Esophagus muscularis mucosa (tissue), 4 donors: ENCODE measurements at regions not wholly inside any gene's neighbourhood (a gene's known extent, or its start where the extent isn't known, plus 50 kb on each side); places are given as distances from the start of the nearest gene placed in this dataset.
A peak's percentile ranks its signal among the peaks of the same experiment; 100 is the strongest.

ENCODE experiments used
- DNase-seq: peaks from one replicate; pipeline ENCODE4 v3.0.0-alpha.2; 2017; ENCODE audit errors: extremely low spot score
- H3K27ac ChIP-seq, 4 donors: fragments of 200-600 bp; sonication (generic); replicated peaks in 1 of 4; 1 replicate in 3 of 4; 2 replicates in 1 of 4; pipeline ENCODE4 v1.5.1; 2016 to 2019; ENCODE audit warnings: mild to moderate bottlenecking in 1 of 4
- H3K27me3 ChIP-seq, 4 donors: fragments of 200-600 bp; sonication (generic); one replicate each; pipeline versions ENCODE4 v1.5.1 to v1.6.0; 2016 to 2019
- H3K36me3 ChIP-seq, 4 donors: fragments of 200-600 bp; sonication (generic); one replicate each; pipeline ENCODE4 v1.5.1; 2016 to 2019
- H3K4me1 ChIP-seq, 4 donors: fragments of 200-600 bp; sonication (generic); one replicate each; pipeline ENCODE4 v1.5.1; 2016 to 2019
- H3K4me3 ChIP-seq, 4 donors: fragments of 200-600 bp; sonication (generic); 1 replicate in 2 of 4; 2 replicates in 2 of 4; pipeline ENCODE4 v1.5.1; 2016 to 2019; ENCODE audit warnings: mild to moderate bottlenecking in 4 of 4, moderate library complexity in 1 of 4
- H3K9me3 ChIP-seq, 4 donors: fragments of 200-600 bp; sonication (generic); 1 replicate in 3 of 4; 2 replicates in 1 of 4; pipeline ENCODE4 v1.5.1; 2016 to 2019
- CTCF ChIP-seq, 3 experiments: fragments of 200-600 bp in 2 of 3; fragments of 450-650 bp in 1 of 3; sonication (generic) in 2 of 3; IDR thresholded peaks; one replicate each; pipeline ENCODE4 v1.5.1; 2017 to 2019; ENCODE audit warnings: antibody characterized with exemption in 3 of 3, mild to moderate bottlenecking in 2 of 3, moderate library complexity in 1 of 3
- EP300 ChIP-seq: sonication (generic); formaldehyde crosslinking; IDR thresholded peaks from one replicate; pipeline ENCODE4 v1.6.1; 2017; ENCODE audit warnings: antibody characterized with exemption
- POLR2A ChIP-seq: fragments of 450-650 bp; IDR thresholded peaks from one replicate; pipeline ENCODE4 v1.6.1; 2017; ENCODE audit warnings: antibody characterized with exemption, moderate library complexity, mild to moderate bottlenecking, low read depth
- POLR2AphosphoS5 ChIP-seq, 2 donors: sonication (generic); formaldehyde crosslinking; IDR thresholded peaks; one replicate each; pipeline ENCODE4 v1.6.1; 2017; ENCODE audit warnings: antibody characterized with exemption in 2 of 2
- WGBS: methylation state at CpG from one replicate; pipeline ENCODE4 v1.1.5; 2018; 5-methylcytosine and 5-hydroxymethylcytosine counted together
- intact Hi-C: fragments of 100-400 bp; cut with DNase I; formaldehyde crosslinking; loops from one replicate; pipeline ENCODE4 v1.15.1; 2023

GRCh38 chr16:16908077-16908476 is 529.1 kb downstream of the NPIPA7 start:
- peak; percentile 19 for DNase-seq
- Histone ChIP-seq H3K9me3 (peaks cover 0 to 14% (median 9%) of the 10 kb centered on the region in 4 donors), H3K27me3 (no peaks in the 10 kb centered on the region), H3K27ac (no peak overlapping the region), H3K4me1 (no peaks in the 10 kb centered on the region), H3K36me3 (no peaks in the 10 kb centered on the region), H3K4me3 (no peak overlapping the region)
- 71% methylated on average over 5 of the region's 5 CpGs for WGBS
- TF ChIP-seq POLR2AphosphoS5 (IDR thresholded peaks at IDR 0.05) (no peak), POLR2A (no peak)
- intact Hi-C loops = no loop called here

GRCh38 chr16:16909126-16909525 is 530.2 kb downstream of the NPIPA7 start:
- peaks cover 0 to 7% (median 2%) of the 10 kb centered on the region in 4 donors for H3K9me3 ChIP-seq
- intact Hi-C loops = no loop called here
- H3K4me3 ChIP-seq = no peak overlapping the region
- DNase-seq = peak; percentile 47
- TF ChIP-seq POLR2AphosphoS5 (IDR thresholded peaks at IDR 0.05) (no peak), CTCF (IDR thresholded peaks at IDR 0.05) (no peak), POLR2A (no peak), EP300 (no peak)
- no peak overlapping the region for H3K27ac ChIP-seq
- 63% methylated on average over 3 of the region's 3 CpGs for WGBS
- H3K36me3 ChIP-seq = no peaks in the 10 kb centered on the region
- no peaks in the 10 kb centered on the region for H3K27me3 ChIP-seq
- H3K4me1 ChIP-seq = no peaks in the 10 kb centered on the region

- H3K4me3 ChIP-seq = no peak overlapping the region
- no peaks in the 10 kb centered on the region for H3K36me3 ChIP-seq
- H3K27ac ChIP-seq = no peak overlapping the region
- peak; percentile 7 for DNase-seq
- peaks cover 0 to 2% (median 0%) of the 10 kb centered on the region in 4 donors for H3K27me3 ChIP-seq
- intact Hi-C loops = no loop called here
- no peak for TF ChIP-seq EP300
- TF ChIP-seq POLR2A = no peak
- TF ChIP-seq POLR2AphosphoS5 (IDR thresholded peaks at IDR 0.05) = no peak
- no peak for TF ChIP-seq CTCF (IDR thresholded peaks at IDR 0.05)
- WGBS = 87% methylated on average over 1 of the region's 1 CpG
- H3K4me1 ChIP-seq = no peaks in the 10 kb centered on the region
- peaks cover 0 to 6% (median 0%) of the 10 kb centered on the region in 4 donors for H3K9me3 ChIP-seq
Observed at GRCh38 chr16:16910666-16911065, 531.7 kb downstream of the NPIPA7 start.

GRCh38 chr16:16915771-16916170 is 536.8 kb downstream of the NPIPA7 start:
- Histone ChIP-seq H3K4me3 (no peak overlapping the region), H3K27ac (no peak overlapping the region), H3K27me3 (peaks cover 0 to 47% (median 0%) of the 10 kb centered on the region in 4 donors), H3K9me3 (peaks cover 0 to 6% (median 0%) of the 10 kb centered on the region in 4 donors), H3K36me3 (no peaks in the 10 kb centered on the region), H3K4me1 (no peaks in the 10 kb centered on the region)
- no peak for TF ChIP-seq POLR2A
- TF ChIP-seq CTCF (IDR thresholded peaks at IDR 0.05) = no peak
- TF ChIP-seq POLR2AphosphoS5 (IDR thresholded peaks at IDR 0.05) = no peak
- no peak for TF ChIP-seq EP300
- no peak for DNase-seq
- WGBS = 72% methylated on average over 3 of the region's 3 CpGs
- intact Hi-C loops = no loop called here

- intact Hi-C loops = no loop called here
- peaks cover 0 to 6% (median 0%) of the 10 kb centered on the region in 4 donors for H3K9me3 ChIP-seq
- H3K27me3 ChIP-seq = peaks cover 0 to 47% (median 0%) of the 10 kb centered on the region in 4 donors
- WGBS = 29% methylated on average over 8 of the region's 10 CpGs
- no peaks in the 10 kb centered on the region for H3K36me3 ChIP-seq
- no peak for DNase-seq
- TF ChIP-seq POLR2AphosphoS5 (IDR thresholded peaks at IDR 0.05) (no peak), EP300 (no peak), POLR2A (no peak), CTCF (IDR thresholded peaks at IDR 0.05) (no peak)
- no peaks in the 10 kb centered on the region for H3K4me1 ChIP-seq
- no peak overlapping the region for H3K4me3 ChIP-seq
- H3K27ac ChIP-seq = no peak overlapping the region
Observed at GRCh38 chr16:16917191-16917785, 538.3 kb downstream of the NPIPA7 start.
